Activated CD4-positive, alpha-beta T cell treated with anti-CD3 and anti-CD28 coated beads, Interleukin-2, Interleukin-4, amounts not matched to agents 100 ng/mL and 50 ng/mL, durations not matched to agents 16 hours and 8 hours (primary cell): ENCODE measurements at regions not wholly inside any gene's neighbourhood (a gene's known extent, or its start where the extent isn't known, plus 50 kb on each side); places are given as distances from the start of the nearest gene placed in this dataset.

Experiments
- DNase-seq: peaks from one replicate; pipeline ENCODE4 v3.0.0-alpha.2; 2020; ENCODE audit warnings: low spot score

DNA sequence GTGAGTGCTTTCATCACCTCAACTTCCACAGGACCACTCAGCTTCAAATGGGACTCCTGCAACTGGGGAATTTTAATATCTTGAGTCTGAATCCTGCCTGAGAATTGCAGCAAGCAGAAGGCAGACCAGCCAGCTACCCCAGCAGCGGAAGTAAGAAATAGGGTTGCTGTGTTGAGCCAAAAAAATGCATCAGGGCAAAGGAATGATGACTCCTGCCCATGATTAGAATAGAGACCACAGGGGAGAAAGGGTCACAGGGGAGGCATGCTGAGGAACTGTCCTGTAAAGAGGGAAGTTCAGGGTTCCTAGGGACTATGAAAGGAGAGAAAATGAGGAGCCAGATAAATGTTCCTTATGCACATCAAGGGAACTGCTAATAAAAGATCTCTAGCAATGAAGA lies 370.2 kb downstream of the KCTD12 start:
- no peak for DNase-seq

DNA sequence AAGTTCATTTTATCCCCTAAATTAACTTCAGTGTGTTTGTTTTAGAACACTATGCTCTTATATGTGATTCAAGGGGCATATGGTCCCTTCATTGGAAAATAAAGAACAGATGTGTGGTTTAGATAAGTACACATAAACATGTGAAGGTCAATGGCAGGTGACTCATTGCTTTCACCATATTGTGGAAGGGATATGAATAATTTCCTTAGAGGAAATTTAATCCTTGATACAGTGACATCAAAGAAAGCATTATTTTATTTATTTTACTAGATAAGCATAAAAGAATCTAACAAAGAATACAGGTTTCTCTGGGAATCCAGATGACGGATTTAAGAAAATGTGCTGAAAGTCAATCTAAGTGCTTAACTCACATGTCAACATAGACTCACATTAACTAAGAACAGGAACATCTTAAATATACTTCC lies 373.5 kb downstream of the KCTD12 start:
- no peak for DNase-seq

DNA sequence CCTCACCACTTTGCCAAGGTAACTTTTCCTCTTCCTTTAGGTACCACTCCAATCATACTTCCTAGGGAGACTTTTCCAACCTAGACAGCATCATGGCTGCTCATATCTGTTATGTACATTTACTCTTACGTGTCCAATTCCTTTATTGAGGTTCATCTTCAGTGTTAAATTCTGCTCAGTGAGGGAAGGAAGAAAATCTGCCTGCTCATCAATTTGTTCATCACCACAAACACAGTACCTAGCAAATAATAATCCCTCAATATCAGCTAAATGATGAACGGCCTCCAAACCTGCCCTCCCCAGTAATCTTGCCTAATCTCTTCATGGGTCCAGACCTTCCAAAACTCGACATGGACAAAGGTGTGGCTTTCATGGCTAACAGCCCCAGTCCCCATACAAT lies 380.8 kb downstream of the KCTD12 start:
- no peak for DNase-seq

DNA sequence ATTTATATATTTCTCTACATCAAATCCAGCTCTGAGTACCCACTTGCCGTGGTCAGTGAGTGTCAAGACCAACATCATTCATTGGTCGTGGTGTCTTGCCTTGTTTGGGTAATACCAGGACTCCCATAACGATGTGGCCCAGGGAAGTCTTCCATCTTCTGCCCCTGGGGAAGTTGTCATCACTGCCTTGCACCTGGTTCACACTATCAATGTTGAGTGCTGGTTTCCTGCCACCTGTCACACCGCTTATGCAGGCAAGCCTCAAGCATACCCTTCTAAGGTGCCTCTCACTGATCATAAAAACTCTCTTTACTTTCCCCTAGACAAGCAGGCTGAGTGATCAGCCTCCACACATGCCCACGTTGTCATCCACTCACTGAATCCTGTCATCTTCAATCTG lies 382.4 kb downstream of the KCTD12 start:
- no peak for DNase-seq

DNA sequence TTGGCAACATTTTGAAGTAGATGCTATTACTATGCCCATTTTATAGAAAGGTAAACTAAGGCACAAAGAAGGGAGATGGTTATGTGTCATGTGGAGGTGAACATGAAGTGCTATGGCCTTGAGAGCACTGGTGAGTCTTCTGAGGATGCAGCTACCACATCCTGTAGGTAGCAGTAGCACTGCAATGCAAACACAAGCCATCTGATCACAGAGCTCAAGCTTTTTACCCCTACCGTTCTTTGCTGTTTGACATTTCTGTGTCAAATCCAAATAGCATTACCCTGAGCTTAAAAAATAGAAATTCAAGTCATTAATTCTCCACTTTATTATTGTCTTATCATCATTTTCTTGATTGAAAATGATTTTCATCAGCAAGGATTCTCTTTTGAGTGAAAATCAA lies 382.9 kb downstream of the KCTD12 start:
- no peak for DNase-seq

DNA sequence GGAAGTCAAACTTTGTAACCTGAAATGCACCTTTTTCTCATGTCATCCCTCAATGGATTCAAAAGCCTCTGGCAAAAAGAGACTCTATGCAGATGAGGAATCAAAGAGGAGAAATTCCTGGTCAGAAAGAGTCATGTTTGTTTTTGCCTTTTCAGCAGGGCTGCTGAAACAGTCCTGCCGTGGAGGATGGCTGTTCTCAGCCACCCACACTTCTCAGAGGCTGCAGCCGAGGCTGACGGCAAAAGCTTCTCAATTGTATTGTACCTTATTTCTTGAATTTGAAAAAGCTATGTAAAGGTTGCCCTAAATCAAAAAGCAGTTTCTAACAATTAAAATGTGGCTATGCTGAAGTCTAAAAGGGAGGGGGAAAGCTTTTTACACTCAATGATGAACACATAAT lies 385.3 kb downstream of the KCTD12 start:
- no peak for DNase-seq

DNA sequence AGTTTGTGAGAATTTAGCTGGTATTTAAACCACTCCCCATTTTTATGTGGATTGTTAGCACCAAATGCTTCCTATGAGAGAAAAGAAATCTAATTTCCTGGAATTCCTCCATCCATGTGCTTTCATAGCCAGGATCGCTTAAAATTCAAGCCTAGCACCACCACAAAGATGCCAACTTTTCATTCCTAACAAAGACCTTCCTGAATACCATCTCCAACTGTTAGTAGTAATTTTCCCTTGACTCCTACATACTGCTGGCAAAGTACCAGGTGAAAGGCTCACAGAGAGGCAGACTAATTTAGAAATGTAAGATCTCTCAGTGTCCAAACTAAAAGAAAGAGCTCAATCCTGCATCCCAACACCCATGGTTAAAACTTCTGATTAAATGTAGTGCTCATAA lies 386.3 kb downstream of the KCTD12 start:
- no peak for DNase-seq

DNA sequence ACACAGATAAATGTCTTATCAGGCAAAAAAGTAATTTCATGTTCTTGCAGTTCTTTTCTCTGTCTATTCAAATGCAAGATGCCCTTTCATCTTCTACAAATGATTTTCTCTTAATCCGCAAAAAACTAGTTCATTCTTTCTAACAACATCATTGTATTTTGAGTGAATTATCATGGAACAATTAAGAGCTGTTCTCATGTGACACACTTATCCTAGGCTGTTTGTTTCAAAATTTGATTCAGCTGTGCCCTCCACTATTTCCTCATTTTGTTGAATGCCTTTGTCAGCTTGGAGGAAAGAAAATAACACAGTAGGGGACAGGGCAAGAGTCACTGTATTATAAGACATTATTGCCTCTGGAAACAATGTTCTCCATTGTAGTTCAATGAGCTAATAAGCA lies 396.9 kb downstream of the KCTD12 start:
- DNase-seq, result no peak

DNA sequence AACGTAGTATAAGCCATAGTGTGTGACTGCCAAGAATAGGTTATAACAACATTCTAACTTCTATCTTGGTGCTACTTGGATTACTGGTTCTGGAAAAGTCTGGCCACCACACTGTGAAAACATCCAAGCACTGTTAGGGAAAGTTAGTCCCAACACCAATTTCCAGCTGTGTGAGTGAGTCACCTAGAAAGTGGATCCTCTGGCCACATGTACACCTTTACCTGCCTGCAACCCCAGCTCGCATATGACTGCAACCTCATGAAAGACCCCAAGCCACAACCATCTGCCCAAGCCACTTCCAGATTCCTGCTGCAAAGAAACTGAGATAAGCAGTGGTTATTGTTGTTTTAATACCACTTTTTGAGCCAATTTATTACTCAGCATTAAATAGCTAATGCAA lies 404.5 kb downstream of the KCTD12 start:
- no peak for DNase-seq

DNA sequence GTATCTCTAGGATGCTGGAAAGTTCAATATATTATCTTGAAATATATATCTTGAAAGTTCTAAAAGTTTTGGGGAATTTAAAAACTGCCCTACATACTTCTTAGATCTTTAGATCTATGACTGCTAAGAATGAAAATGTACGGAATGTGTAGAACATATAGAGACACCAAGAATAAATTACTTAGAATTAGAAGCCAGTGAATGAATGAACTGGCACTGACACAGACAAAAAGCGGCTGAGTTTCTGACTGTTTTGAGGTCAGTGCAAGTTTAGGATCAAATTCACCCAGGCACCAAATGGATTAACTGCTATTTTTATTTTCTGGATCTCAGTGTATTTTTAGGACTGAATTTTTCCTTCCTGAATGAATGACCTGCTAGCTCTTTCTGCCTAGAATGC lies 411.2 kb downstream of the KCTD12 start:
- no peak for DNase-seq

DNA sequence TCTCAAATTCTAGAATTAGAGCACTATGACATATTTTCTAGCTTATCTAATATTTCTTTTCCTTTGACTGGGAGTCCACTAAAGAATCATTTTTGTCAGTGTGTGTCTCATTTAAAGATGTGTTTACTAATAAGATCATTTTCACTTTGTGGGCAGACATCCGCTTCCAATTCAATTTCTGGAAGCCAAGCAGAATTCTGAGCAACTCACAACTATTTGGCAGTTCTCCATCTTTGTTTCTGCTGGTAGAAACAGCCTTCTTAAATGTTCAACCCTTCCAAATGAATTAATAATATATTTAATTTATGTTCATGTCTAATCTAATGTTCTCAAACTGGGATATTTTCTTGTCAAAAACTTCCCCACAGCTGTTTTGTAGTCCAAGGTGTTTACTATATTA lies 411.8 kb downstream of the KCTD12 start:
- no peak for DNase-seq

DNA sequence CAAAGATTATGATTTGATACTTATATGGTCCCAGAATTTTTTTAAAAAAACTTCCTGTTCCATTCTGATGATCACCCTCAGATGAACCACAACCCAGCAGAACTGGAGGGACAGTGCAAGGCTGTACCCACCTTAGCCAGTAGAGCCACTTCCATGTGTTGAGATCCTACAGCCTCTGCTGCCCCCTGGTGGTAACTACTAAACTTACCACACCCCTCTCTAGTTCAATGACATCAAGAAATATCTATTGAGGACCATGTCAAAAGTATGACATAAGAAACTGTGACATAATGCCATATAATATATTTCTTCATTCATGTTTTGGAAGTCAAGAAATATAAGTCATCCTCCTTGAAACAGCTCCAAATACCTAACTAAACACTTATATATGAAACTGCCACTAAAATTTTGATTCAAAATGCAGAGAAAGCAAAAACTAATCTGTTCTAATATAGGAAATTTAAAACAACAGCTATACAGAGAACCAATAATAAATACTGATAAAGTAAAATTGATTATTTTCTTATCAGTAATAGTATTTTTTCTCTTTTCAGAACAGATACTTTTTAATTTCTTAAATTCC lies 412.6 kb downstream of the KCTD12 start:
- DNase-seq, result peak; percentile 78

DNA sequence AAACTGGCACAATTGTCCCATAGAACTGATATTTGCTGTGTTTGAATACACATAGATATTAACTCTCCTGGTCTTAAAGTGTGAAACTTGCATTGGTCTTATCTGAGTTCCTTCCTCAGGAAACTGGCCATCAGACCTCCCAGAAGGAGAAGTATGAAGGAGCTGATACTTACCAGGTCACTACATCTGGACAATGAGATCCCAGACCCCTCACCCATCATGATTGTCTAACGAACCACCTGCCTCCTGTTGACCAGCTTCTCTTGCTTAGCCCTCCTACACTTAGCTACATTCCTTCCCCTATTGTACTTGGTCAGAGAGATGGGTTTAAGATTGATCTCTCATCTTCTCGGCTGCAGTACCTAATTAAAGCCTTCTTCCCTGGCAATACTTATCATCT lies 413.3 kb downstream of the KCTD12 start:
- no peak for DNase-seq

DNA sequence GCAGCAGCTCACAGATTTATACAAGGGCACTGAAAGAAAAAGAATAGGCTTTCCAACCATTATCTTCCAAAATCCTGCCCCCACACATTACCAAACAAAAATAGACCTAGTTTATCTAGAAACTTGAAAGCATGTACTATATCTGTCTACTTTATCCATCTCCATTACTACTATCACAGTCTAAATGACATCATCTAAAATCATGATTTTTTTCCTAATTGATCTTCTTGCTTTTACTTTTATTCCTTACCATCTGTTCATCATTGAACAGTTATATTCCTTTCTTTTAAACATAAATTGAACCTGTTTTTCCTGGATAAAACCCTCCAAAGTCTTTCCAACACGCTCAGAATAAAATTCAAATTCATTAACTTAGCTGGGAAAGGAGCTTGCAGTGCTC lies 414.7 kb downstream of the KCTD12 start:
- DNase-seq, result no peak

DNA sequence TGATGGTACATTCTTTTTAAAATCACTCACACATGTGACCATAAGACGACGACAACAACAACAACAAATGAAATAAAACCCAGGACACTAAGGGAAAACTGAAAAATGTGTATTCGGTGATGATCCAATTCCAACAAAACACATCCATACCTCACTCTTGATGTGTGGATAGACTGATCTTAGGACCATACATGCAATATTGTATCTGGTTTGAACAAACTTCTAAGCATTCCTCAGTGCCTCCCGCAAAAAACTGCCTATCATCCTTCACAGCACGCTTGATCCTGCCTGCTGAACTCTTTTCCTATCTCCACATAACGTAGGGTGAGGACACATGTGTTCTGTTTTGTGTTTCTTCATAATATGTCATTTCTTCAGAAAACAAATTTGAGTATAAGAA lies 415.2 kb downstream of the KCTD12 start:
- no peak for DNase-seq

DNA sequence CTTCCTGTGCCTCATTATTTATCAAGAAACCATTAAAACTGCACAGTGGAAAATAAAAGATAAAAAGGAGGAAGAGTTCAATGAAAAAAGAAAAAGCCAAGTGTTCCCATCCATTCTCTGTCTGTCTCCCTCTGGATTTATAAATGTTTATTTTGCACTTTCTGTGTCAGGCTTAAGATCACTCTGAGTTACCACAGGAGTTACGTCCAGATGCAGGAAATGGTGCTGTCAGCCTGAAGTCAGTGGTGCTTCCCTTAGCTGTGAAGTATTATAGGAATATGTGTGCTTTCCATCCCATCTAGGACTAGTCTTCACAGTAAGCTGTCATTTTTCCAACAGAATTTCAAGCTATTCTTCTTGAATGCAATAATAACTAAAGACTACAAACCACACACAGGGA lies 420.2 kb downstream of the KCTD12 start:
- DNase-seq, result no peak

DNA sequence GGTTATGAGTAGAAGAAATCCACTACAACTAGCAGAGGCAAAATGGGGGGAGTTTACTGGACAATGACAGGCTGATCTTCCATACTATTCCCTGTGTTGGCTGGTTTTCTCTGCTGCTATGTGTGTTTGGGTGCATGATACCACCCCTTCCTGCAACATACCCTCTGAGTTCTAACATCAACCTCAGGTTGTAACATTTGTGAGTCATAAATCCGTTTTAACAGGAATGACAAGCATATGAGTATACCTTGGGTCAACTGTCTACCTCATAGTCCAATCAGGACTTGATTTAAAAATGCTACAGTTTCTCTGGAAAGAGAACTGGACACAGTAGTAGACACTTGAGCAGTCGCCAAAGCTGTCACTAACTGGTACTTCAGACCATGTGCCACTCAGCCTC lies 422.9 kb downstream of the KCTD12 start:
- DNase-seq, result no peak

DNA sequence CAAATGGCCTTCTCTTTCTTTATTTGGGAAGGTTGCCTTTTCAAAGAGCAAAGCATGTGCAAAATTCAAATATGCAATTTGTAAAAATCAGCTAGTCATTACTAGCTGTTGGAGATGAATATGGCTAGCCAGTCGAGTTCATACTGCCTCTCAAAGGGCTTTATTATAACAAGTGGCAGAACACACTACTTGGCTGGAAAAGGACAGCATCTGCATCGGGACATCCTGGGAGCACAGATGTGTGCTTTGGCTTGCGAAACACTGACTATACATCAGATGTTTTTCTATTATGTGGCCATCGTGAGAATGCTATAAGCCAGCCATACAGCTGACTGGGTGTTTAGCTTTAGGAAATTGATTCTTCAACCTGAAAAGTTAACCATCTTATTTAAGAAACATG lies 424.2 kb downstream of the KCTD12 start:
- DNase-seq, result no peak

DNA sequence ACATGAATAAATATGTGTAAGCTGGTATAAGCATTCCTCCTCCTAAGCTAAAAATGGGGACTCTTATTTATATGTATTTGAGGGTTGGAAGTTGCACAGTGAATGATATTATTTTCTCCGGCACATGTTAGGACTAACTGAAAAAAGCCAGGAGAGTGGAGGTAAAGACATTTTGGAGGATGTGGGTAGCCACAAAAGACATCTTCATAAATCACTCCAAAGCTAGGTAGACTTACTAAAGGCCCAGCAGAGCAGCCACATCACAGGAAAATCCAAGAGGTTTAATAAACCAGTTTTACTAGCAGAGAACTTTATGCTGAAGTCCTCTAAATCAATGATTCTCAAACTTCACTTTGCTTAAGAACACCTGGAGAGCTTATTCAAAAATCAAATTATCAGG lies 424.7 kb downstream of the KCTD12 start:
- DNase-seq, result no peak

DNA sequence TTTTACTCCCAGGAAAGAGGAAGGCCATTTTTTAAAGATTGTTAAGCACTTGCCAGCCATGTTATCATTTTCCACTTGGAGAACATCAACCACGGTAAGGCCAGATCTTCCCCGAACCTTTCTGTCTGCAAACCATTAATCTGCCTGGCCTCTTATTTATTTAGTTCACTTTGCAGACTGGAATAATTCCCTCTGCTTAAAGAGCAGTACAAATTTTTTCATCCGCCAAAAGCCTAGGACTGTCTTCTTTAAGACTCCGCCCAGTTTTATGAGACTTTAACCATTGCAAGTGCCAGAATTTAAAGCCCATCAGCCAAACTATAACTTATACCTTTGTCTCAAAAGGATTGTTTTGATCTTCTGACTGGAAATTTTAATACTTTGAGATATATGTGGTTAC lies 426.3 kb downstream of the KCTD12 start:
- no peak for DNase-seq

DNA sequence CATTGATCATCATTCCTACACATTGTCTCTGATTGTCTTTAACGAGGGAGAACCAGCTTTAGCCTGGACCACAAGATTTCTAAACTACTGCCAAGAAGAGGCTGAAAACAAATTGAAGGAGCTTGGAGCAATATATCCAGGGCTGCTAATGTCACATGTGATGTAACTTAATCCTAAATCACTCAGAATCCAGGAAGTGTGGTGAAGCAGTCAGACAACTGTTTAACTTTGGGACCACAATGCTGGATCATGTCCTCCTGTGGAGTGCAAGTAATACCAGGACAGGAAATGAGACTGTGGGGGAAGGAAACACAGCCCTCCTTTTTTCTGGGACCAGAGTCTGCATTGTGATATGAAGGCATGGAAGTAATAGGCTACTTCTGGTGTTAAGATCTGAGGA lies 430.2 kb downstream of the KCTD12 start:
- DNase-seq, result no peak

DNA sequence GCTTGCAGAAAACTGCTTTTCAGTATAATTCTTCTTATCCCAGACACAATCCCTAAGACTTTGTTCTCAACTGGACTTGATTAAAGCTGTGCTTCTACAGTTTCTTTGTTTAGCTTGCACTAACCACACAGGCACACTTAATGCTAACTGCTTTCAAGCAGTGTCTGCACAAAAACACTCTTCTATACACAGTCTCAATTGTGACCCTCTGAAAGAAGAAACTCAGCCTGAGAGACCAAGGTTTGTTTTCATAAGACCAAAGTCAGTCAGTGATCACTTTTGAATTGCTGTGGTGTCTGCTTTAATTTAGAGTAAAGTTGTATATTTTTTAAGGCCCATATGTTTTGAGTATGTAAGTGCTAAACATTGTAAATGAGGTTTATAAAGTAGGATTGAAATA lies 431.2 kb downstream of the KCTD12 start:
- no peak for DNase-seq

DNA sequence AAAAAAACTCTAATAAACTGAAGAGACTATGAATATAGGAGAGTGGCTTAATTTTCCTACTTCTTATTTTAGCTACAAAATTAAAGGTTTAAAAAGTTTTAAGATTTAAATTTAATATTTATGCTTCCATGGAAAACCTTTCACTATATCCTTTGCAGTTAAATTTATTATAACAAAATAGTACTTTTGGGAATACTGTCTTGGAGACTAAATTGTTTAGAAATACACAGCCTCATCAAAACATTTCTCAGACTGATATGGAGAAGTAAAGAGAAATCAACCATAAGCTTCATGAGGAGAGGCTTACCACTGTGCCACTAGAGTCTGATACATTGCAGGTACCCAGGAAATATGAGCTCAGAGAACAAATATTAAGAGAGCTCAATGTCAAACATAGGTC lies 436.5 kb downstream of the KCTD12 start:
- no peak for DNase-seq

DNA sequence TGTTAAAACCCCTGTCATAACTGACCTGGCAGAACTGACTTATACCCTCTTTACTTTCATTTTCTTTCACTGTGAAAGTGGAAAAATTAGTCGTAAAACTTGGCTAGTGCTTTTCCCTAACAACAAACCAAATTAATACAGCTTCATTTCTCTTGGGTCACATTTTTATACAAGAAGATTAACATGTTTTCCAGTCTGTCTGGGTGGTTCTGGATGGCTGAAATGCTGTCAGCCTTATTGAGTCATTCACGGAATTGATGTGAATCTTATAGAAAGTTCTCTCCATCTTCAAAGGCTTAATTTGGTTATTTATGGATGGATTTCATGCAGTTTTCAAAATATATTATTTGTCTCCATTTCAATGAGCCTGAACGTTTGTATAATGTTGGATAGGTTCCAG lies 440.0 kb downstream of the KCTD12 start:
- no peak for DNase-seq

DNA sequence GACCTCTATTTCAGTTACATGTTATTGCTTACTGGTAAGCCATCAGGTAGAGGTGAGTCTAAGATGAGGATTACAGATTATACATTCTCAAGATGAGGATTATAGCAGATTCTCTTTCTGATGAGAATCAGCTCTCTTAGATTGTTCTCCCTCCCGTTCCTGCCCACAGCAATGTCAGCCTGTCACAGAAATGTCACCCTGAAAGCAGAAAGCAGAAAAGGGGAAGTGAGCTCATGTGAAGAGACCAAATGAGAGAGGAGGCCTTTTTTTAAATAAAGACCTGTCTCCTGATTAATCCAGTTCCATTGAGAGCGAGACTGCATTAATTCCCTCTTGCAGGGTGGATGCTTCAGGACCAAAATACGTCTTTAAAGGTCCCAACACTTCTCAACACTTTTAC lies 445.6 kb downstream of the KCTD12 start:
- DNase-seq, result no peak
